Activated T-cell treated with anti-CD3 and anti-CD28 coated beads, Interleukin-2, amount 50 U/mL, for 24 hours (primary cell): ENCODE measurements at regions not wholly inside any gene's neighbourhood (a gene's known extent, or its start where the extent isn't known, plus 50 kb on each side); places are given as distances from the start of the nearest gene placed in this dataset.

ENCODE experiments used
- DNase-seq: peaks from one replicate; pipeline ENCODE4 v3.0.0-alpha.2; 2020
- H3K27ac Mint-ChIP-seq: 2 replicates; pipeline ENCODE4 v1.8.0; 2020; ENCODE audit warnings: mild to moderate bottlenecking, mixed read lengths
- H3K27me3 Mint-ChIP-seq: 2 replicates; pipeline ENCODE4 v1.8.0; 2020; ENCODE audit warnings: mixed read lengths
- H3K36me3 Mint-ChIP-seq: 2 replicates; pipeline ENCODE4 v1.8.0; 2020; ENCODE audit warnings: low read depth, mixed read lengths
- H3K4me1 Mint-ChIP-seq: 2 replicates; pipeline ENCODE4 v1.8.0; 2020; ENCODE audit warnings: low read depth, mixed read lengths
- H3K4me3 Mint-ChIP-seq: 2 replicates; pipeline ENCODE4 v1.8.0; 2020; ENCODE audit warnings: mild to moderate bottlenecking, moderate library complexity, mixed read lengths
- H3K9me3 Mint-ChIP-seq: 2 replicates; pipeline ENCODE4 v1.8.0; 2020; ENCODE audit warnings: mixed read lengths

DNA sequence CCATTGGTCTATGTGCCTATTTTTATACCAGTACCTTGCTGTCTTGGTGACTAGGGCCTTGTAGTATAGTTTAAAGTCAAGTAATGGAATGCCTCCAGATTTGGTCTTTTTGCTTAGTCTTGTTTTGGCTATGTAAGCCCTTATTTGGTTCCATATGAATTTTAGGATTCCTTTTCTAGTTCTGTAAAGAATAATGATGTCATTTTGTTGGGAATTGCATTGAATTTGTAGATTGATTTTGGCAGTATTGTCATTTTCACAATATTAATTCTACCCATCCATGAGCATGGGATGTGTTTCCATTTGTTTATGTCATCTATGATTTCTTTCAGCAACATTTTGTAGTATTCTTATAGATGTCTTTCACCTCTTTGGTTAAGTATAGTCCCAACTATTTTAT is 96.4 kb upstream of the PAK5 start:
- Mint-ChIP-seq H3K4me1 (no peaks in the 10 kb centered on the region), H3K36me3 (no peaks in the 10 kb centered on the region), H3K27me3 (peaks cover 10% of the 10 kb centered on the region), H3K4me3 (no peak overlapping the region), H3K27ac (no peak overlapping the region), H3K9me3 (no peaks in the 10 kb centered on the region)
- no peak for DNase-seq

DNA sequence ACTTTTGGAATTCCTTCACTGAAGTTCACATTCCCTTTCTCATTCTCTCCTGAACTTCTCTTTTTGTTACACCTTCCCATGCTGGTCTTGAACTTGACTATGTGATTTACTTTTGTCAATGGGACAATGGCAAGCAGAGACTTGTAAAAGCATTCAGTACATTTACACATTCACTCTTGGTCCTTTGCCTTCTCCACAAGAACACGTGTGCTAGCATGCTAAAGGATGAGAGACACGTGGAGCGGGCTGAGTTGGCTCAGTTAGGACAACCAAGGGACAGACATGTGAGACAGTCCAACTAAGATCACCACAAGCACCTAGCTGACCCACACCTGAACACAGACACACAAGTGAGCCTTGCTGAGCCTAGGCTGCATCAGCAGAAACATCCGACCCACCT is 91.3 kb upstream of the PAK5 start:
- no peak overlapping the region for H3K27ac Mint-ChIP-seq
- no peaks in the 10 kb centered on the region for H3K4me1 Mint-ChIP-seq
- no peaks in the 10 kb centered on the region for H3K9me3 Mint-ChIP-seq
- DNase-seq: no peak
- no peaks in the 10 kb centered on the region for H3K36me3 Mint-ChIP-seq
- no peak overlapping the region for H3K4me3 Mint-ChIP-seq
- H3K27me3 Mint-ChIP-seq: no peaks in the 10 kb centered on the region

- DNase-seq: no peak
- H3K27me3 Mint-ChIP-seq: no peaks in the 10 kb centered on the region
- H3K36me3 Mint-ChIP-seq: no peaks in the 10 kb centered on the region
- no peak overlapping the region for H3K27ac Mint-ChIP-seq
- no peaks in the 10 kb centered on the region for H3K9me3 Mint-ChIP-seq
- H3K4me1 Mint-ChIP-seq: no peaks in the 10 kb centered on the region
- no peak overlapping the region for H3K4me3 Mint-ChIP-seq
These were observed 90.1 kb upstream of the PAK5 start for GRCh38 chr20:9928955-9929354.

GRCh38 chr20:9928281-9928737 is 89.4 kb upstream of the PAK5 start:
- Mint-ChIP-seq H3K4me3 (no peak overlapping the region), H3K36me3 (no peaks in the 10 kb centered on the region), H3K27me3 (no peaks in the 10 kb centered on the region), H3K27ac (no peak overlapping the region), H3K4me1 (no peaks in the 10 kb centered on the region), H3K9me3 (no peaks in the 10 kb centered on the region)
- DNase-seq: no peak

GRCh38 chr20:9927224-9927623 is 88.3 kb upstream of the PAK5 start:
- DNase-seq: no peak
- Mint-ChIP-seq H3K4me3 (no peak overlapping the region), H3K27ac (no peak overlapping the region), H3K9me3 (no peaks in the 10 kb centered on the region), H3K27me3 (no peaks in the 10 kb centered on the region), H3K4me1 (no peaks in the 10 kb centered on the region), H3K36me3 (no peaks in the 10 kb centered on the region)

- Mint-ChIP-seq H3K36me3 (no peaks in the 10 kb centered on the region), H3K4me3 (no peak overlapping the region), H3K4me1 (no peaks in the 10 kb centered on the region), H3K27ac (no peak overlapping the region), H3K27me3 (peaks cover 2% of the 10 kb centered on the region), H3K9me3 (no peaks in the 10 kb centered on the region)
- no peak for DNase-seq
These were observed 87.6 kb upstream of the PAK5 start for GRCh38 chr20:9926476-9926875.

- no peaks in the 10 kb centered on the region for H3K9me3 Mint-ChIP-seq
- H3K36me3 Mint-ChIP-seq: no peaks in the 10 kb centered on the region
- H3K4me3 Mint-ChIP-seq: no peak overlapping the region
- no peaks in the 10 kb centered on the region for H3K4me1 Mint-ChIP-seq
- DNase-seq: no peak
- H3K27ac Mint-ChIP-seq: no peak overlapping the region
- peaks cover 2% of the 10 kb centered on the region for H3K27me3 Mint-ChIP-seq
These were observed 87.1 kb upstream of the PAK5 start for GRCh38 chr20:9926007-9926406.

GRCh38 chr20:9923648-9924047 is 84.8 kb upstream of the PAK5 start:
- Mint-ChIP-seq H3K4me1 (no peaks in the 10 kb centered on the region), H3K9me3 (no peaks in the 10 kb centered on the region)

DNA sequence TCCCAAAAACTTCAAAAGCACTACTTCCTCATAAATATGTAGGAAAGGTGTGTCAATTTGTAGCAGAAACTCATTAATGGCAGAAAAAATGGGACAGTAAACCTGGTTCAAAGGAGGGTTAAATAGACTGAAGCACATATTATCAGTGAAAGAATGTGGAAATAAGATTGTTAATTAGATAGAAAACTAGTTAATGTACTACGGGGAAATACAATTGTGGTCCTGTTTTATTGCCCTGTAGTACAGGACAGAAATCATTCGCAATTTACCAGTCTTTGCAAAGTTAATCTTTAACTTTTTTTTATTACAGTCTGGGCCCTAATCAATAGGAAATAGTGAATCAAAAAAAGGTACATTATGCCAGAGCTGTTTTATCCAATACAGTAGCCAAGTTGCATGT is 82.0 kb upstream of the PAK5 start:
- Mint-ChIP-seq H3K27ac (no peak overlapping the region), H3K9me3 (no peaks in the 10 kb centered on the region), H3K4me1 (no peaks in the 10 kb centered on the region), H3K36me3 (no peaks in the 10 kb centered on the region), H3K4me3 (no peak overlapping the region), H3K27me3 (peaks cover 14% of the 10 kb centered on the region)
- DNase-seq: no peak

More at GRCh38 chr20:9923648-9924047, 84.8 kb upstream of the PAK5 start:
- H3K36me3 Mint-ChIP-seq: no peaks in the 10 kb centered on the region
- DNase-seq: no peak
- H3K27ac Mint-ChIP-seq: no peak overlapping the region
- H3K4me3 Mint-ChIP-seq: no peak overlapping the region
- H3K27me3 Mint-ChIP-seq: peaks cover 5% of the 10 kb centered on the region

- H3K27me3 Mint-ChIP-seq: peaks cover 16% of the 10 kb centered on the region
- no peaks in the 10 kb centered on the region for H3K9me3 Mint-ChIP-seq
- no peak overlapping the region for H3K27ac Mint-ChIP-seq
- no peaks in the 10 kb centered on the region for H3K36me3 Mint-ChIP-seq
- H3K4me3 Mint-ChIP-seq: no peak overlapping the region
- no peaks in the 10 kb centered on the region for H3K4me1 Mint-ChIP-seq
- DNase-seq: no peak
These were observed 80.6 kb upstream of the PAK5 start for GRCh38 chr20:9919271-9920014.

GRCh38 chr20:9918348-9918747 is 79.5 kb upstream of the PAK5 start:
- Mint-ChIP-seq H3K36me3 (no peaks in the 10 kb centered on the region), H3K4me3 (no peak overlapping the region), H3K4me1 (no peaks in the 10 kb centered on the region), H3K27me3 (peaks cover 22% of the 10 kb centered on the region), H3K27ac (no peak overlapping the region), H3K9me3 (no peaks in the 10 kb centered on the region)
- no peak for DNase-seq

- H3K27ac Mint-ChIP-seq: no peak overlapping the region
- no peaks in the 10 kb centered on the region for H3K4me1 Mint-ChIP-seq
- no peak overlapping the region for H3K4me3 Mint-ChIP-seq
- no peaks in the 10 kb centered on the region for H3K9me3 Mint-ChIP-seq
- DNase-seq: no peak
- peaks cover 30% of the 10 kb centered on the region for H3K27me3 Mint-ChIP-seq
- H3K36me3 Mint-ChIP-seq: no peaks in the 10 kb centered on the region
These were observed 77.9 kb upstream of the PAK5 start for GRCh38 chr20:9916761-9917160.

- no peaks in the 10 kb centered on the region for H3K9me3 Mint-ChIP-seq
- no peaks in the 10 kb centered on the region for H3K4me1 Mint-ChIP-seq
- H3K27ac Mint-ChIP-seq: no peak overlapping the region
- H3K4me3 Mint-ChIP-seq: no peak overlapping the region
- H3K36me3 Mint-ChIP-seq: no peaks in the 10 kb centered on the region
- DNase-seq: peak; percentile 31
- H3K27me3 Mint-ChIP-seq: peaks cover 29% of the 10 kb centered on the region
These were observed 74.1 kb upstream of the PAK5 start for GRCh38 chr20:9912858-9913434.

DNA sequence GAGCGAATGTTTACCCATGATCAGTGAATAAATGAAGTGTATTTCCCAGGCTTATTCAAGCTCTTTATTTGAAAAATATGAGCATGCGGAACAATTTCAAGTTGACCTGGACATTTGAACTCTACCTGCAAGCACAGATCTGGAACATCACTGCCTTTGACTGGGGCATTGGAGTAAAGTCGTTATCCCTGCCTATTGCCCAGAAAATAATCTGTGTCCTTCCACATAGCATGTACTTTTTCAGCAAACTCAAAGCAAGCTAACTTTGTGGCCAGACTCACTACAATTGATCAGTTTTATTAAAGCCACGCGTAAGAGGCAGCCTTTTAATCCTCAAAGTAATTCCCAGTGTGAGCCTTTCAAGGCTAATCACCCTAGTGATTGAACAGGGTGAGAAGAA is 73.4 kb upstream of the PAK5 start:
- DNase-seq: no peak
- peaks cover 29% of the 10 kb centered on the region for H3K27me3 Mint-ChIP-seq
- no peaks in the 10 kb centered on the region for H3K4me1 Mint-ChIP-seq
- no peak overlapping the region for H3K27ac Mint-ChIP-seq
- no peaks in the 10 kb centered on the region for H3K9me3 Mint-ChIP-seq
- no peak overlapping the region for H3K4me3 Mint-ChIP-seq
- no peaks in the 10 kb centered on the region for H3K36me3 Mint-ChIP-seq

GRCh38 chr20:9911519-9911918 is 72.6 kb upstream of the PAK5 start:
- H3K4me3 Mint-ChIP-seq: no peak overlapping the region
- no peaks in the 10 kb centered on the region for H3K36me3 Mint-ChIP-seq
- no peaks in the 10 kb centered on the region for H3K4me1 Mint-ChIP-seq
- no peak overlapping the region for H3K27ac Mint-ChIP-seq
- peaks cover 25% of the 10 kb centered on the region for H3K27me3 Mint-ChIP-seq
- no peaks in the 10 kb centered on the region for H3K9me3 Mint-ChIP-seq
- no peak for DNase-seq
